T-helper 17 cell (primary cell): ENCODE measurements at regions not wholly inside any gene's neighbourhood (a gene's known extent, or its start where the extent isn't known, plus 50 kb on each side); places are given as distances from the start of the nearest gene placed in this dataset.
"Not testable (repeated sequence)": the region's sequence is repeated elsewhere in the genome, so short reads cannot be mapped to it uniquely, and the experiment has no call there.

ENCODE experiments used
- ATAC-seq: fragments of 150-1000 bp; cut with Tn5 transposase; 2 replicates; pipeline ENCODE4 v1.10.0; 2021; ENCODE audit warnings: mild to moderate bottlenecking, moderate library complexity
- DNase-seq, 3 donors: peaks; one replicate each; pipeline versions ENCODE4 v3.0.0 to v3.0.0-alpha.2; 2020 to 2021
- H3K9me3 ChIP-seq: one replicate; pipeline ENCODE4 v1.7.0; 2013; ENCODE audit warnings: low read length, mild to moderate bottlenecking; ENCODE audit not compliant: control insufficient read depth, poor library complexity, severe bottlenecking
- H3K27ac Mint-ChIP-seq: one replicate; pipeline ENCODE4 v1.8.0; 2022; ENCODE audit warnings: mild to moderate bottlenecking, moderate library complexity, mixed read lengths
- H3K27me3 Mint-ChIP-seq: one replicate; pipeline ENCODE4 v1.8.0; 2022; ENCODE audit warnings: mixed read lengths
- H3K36me3 Mint-ChIP-seq: one replicate; pipeline ENCODE4 v1.8.0; 2022; ENCODE audit warnings: low read depth, mixed read lengths
- H3K4me1 Mint-ChIP-seq: one replicate; pipeline ENCODE4 v1.8.0; 2022; ENCODE audit warnings: mild to moderate bottlenecking, mixed read lengths
- H3K4me3 Mint-ChIP-seq: one replicate; pipeline ENCODE4 v1.8.0; 2022; ENCODE audit warnings: mild to moderate bottlenecking, moderate library complexity, mixed read lengths

DNA sequence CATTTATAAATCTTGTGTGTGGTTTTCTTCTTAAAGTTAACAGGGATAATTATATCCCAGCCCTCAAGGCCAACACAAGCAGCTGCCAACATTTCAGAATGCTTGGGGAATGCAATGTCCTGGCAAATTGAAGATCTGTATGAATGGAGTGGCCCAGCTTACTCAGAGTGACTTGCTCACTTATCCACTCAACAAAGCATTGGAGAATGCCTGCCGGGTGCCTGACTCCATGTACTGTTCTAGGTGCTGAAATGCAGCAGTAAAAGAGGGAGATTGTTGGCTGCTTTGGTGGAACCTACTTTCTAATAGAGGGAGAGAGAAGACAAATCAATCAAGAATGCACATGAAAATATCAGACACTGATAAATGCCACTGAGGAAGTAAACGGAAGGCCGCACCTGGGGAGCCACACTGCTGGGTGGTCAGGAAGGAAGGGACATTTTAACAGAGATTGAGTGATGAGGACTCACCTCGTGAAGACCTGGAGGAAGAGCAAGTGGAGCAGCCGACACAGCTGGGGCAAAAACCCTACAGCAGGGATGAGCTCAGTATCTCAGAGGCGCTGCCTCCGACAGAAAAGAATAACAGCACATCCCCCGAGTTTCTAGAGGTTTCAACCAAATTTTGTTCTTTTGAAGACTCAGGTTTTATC, 61.2 kb upstream of the VASH1 start:
- ATAC-seq (no peak), DNase-seq (no peak)
- Mint-ChIP-seq H3K4me1 (no peaks in the 10 kb centered on the region), H3K36me3 (peaks cover 5% of the 10 kb centered on the region), H3K4me3 (no peak overlapping the region), H3K27ac (no peak overlapping the region), H3K27me3 (peaks cover 34% of the 10 kb centered on the region)
- H3K9me3 ChIP-seq: no peaks in the 10 kb centered on the region

- Mint-ChIP-seq H3K4me3 (no peak overlapping the region), H3K27ac (no peak overlapping the region), H3K27me3 (peaks cover 27% of the 10 kb centered on the region), H3K36me3 (peaks cover 5% of the 10 kb centered on the region), H3K4me1 (peaks cover 3% of the 10 kb centered on the region)
- H3K9me3 ChIP-seq: no peaks in the 10 kb centered on the region
- DNase-seq: no peak
- ATAC-seq: no peak
These were observed 59.8 kb upstream of the VASH1 start for GRCh38 chr14:76701436-76701835.

- DNase-seq: no peak
- Mint-ChIP-seq H3K4me3 (no peak overlapping the region), H3K36me3 (peaks cover 5% of the 10 kb centered on the region), H3K4me1 (peaks cover 3% of the 10 kb centered on the region), H3K27ac (no peak overlapping the region), H3K27me3 (peaks cover 23% of the 10 kb centered on the region)
- ATAC-seq: no peak
- H3K9me3 ChIP-seq: no peaks in the 10 kb centered on the region
These were observed 59.3 kb upstream of the VASH1 start for GRCh38 chr14:76701981-76702380.

GRCh38 chr14:76705214-76705613, 56.1 kb upstream of the VASH1 start:
- DNase-seq (no peak), ATAC-seq (no peak)
- H3K4me1 Mint-ChIP-seq: peaks cover 3% of the 10 kb centered on the region
- H3K27me3 Mint-ChIP-seq: peaks cover 24% of the 10 kb centered on the region
- no peaks in the 10 kb centered on the region for H3K9me3 ChIP-seq
- no peak overlapping the region for H3K4me3 Mint-ChIP-seq
- H3K36me3 Mint-ChIP-seq: peaks cover 3% of the 10 kb centered on the region
- peak overlapping the region; percentile 35 for H3K27ac Mint-ChIP-seq

- H3K4me1 Mint-ChIP-seq, H3K4me3 Mint-ChIP-seq: not testable (repeated sequence)
These were observed 55.1 kb upstream of the VASH1 start for GRCh38 chr14:76706207-76706606.

GRCh38 chr14:76706811-76707210, 54.5 kb upstream of the VASH1 start:
- no peak for DNase-seq
- H3K9me3 ChIP-seq: no peaks in the 10 kb centered on the region
- Mint-ChIP-seq H3K4me3 (no peak overlapping the region), H3K27ac (no peak overlapping the region), H3K36me3 (peaks cover 3% of the 10 kb centered on the region), H3K4me1 (peaks cover 3% of the 10 kb centered on the region), H3K27me3 (peaks cover 35% of the 10 kb centered on the region)
- ATAC-seq: no peak

More at GRCh38 chr14:76706207-76706606, 55.1 kb upstream of the VASH1 start:
- H3K27ac Mint-ChIP-seq, DNase-seq, H3K9me3 ChIP-seq, H3K36me3 Mint-ChIP-seq, ATAC-seq: not testable (repeated sequence)
- peaks cover 34% of the 10 kb centered on the region for H3K27me3 Mint-ChIP-seq

GRCh38 chr14:76708028-76708427, 53.2 kb upstream of the VASH1 start:
- H3K4me3 Mint-ChIP-seq: no peak overlapping the region
- ATAC-seq (no peak), DNase-seq (no peak)
- H3K36me3 Mint-ChIP-seq: peaks cover 3% of the 10 kb centered on the region
- peaks cover 3% of the 10 kb centered on the region for H3K4me1 Mint-ChIP-seq
- H3K27ac Mint-ChIP-seq: no peak overlapping the region
- peaks cover 23% of the 10 kb centered on the region for H3K27me3 Mint-ChIP-seq
- H3K9me3 ChIP-seq: no peaks in the 10 kb centered on the region

DNA sequence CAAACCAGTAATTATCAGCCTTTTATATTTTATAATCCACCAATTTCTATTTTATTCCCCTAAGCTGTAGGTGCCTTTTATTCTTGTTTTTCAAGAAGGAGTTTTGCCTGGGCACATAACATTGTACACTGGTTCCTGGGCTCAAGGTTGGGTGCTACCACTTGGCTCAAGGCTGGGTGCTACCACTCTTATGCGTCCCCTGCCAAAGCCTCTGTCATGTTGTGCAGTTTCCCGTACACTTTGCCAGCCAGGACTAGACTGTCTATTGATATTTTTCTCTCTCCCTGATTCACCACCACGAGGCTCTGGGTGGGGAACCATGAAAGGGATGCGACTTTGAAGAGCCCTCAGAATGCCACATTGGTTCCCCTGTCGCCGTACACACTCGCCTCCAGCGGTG, 52.5 kb upstream of the VASH1 start:
- ATAC-seq (no peak), DNase-seq (no peak)
- H3K9me3 ChIP-seq: no peaks in the 10 kb centered on the region
- H3K27ac Mint-ChIP-seq: no peak overlapping the region
- peaks cover 3% of the 10 kb centered on the region for H3K36me3 Mint-ChIP-seq
- peaks cover 29% of the 10 kb centered on the region for H3K27me3 Mint-ChIP-seq
- H3K4me3 Mint-ChIP-seq: no peak overlapping the region
- peaks cover 3% of the 10 kb centered on the region for H3K4me1 Mint-ChIP-seq

GRCh38 chr14:76710056-76711010, 50.9 kb upstream of the VASH1 start:
- H3K9me3 ChIP-seq: no peaks in the 10 kb centered on the region
- DNase-seq (peak in 1 of 3 donors; percentile 14), ATAC-seq (peak; percentile 47)
- H3K4me3 Mint-ChIP-seq: no peak overlapping the region
- no peak overlapping the region for H3K27ac Mint-ChIP-seq
- H3K27me3 Mint-ChIP-seq: peaks cover 25% of the 10 kb centered on the region
- peaks cover 2% of the 10 kb centered on the region for H3K4me1 Mint-ChIP-seq
- peaks cover 1% of the 10 kb centered on the region for H3K36me3 Mint-ChIP-seq
